GM23338 (cell line): ENCODE measurements at regions not wholly inside any gene's neighbourhood (a gene's known extent, or its start where the extent isn't known, plus 50 kb on each side); places are given as distances from the start of the nearest gene placed in this dataset.

Experiments used
- ATAC-seq: fragments of 200-7000 bp; cut with Tn5 transposase; 3 replicates; pipeline ENCODE4 v1.9.1; 2020
- DNase-seq: peaks from one replicate; pipeline ENCODE4 v3.0.0-alpha.2; 2015; ENCODE audit warnings: low spot score
- H2AFZ ChIP-seq: fragments of 200-600 bp; sonication (generic); 2 replicates; pipeline ENCODE4 v1.8.0; 2016; ENCODE audit warnings: antibody characterized with exemption, mild to moderate bottlenecking, moderate library complexity
- H3F3A ChIP-seq: fragments of 200-600 bp; sonication (generic); replicated peaks from 2 replicates; pipeline ENCODE4 v1.8.0; 2017; ENCODE audit warnings: antibody characterized with exemption, mixed run types, low read depth
- H3K27ac ChIP-seq: fragments of 200-600 bp; sonication (generic); 2 replicates; pipeline ENCODE4 v1.6.1; 2016; ENCODE audit warnings: low read depth
- H3K27me3 ChIP-seq: fragments of 200-600 bp; sonication (generic); 2 replicates; pipeline ENCODE4 v1.8.0; 2016; ENCODE audit warnings: mild to moderate bottlenecking, mixed run types, moderate library complexity; ENCODE audit not compliant: insufficient read depth
- H3K36me3 ChIP-seq: fragments of 200-600 bp; sonication (generic); 2 replicates; pipeline ENCODE4 v1.8.0; 2016; ENCODE audit warnings: mild to moderate bottlenecking; ENCODE audit not compliant: insufficient read depth
- H3K4me1 ChIP-seq: fragments of 200-600 bp; sonication (generic); 2 replicates; pipeline ENCODE4 v1.8.0; 2016; ENCODE audit warnings: mild to moderate bottlenecking, moderate library complexity; ENCODE audit not compliant: insufficient read depth
- H3K4me2 ChIP-seq: fragments of 200-600 bp; sonication (generic); 2 replicates; pipeline ENCODE4 v1.7.1; 2017; ENCODE audit warnings: mixed run types
- H3K4me3 ChIP-seq: fragments of 200-600 bp; sonication (generic); 2 replicates; pipeline ENCODE4 v1.6.1; 2016; ENCODE audit warnings: mixed run types
- H3K79me2 ChIP-seq: fragments of 200-600 bp; sonication (generic); replicated peaks from 2 replicates; pipeline ENCODE4 v1.8.0; 2017; ENCODE audit warnings: mild to moderate bottlenecking; ENCODE audit not compliant: insufficient read depth
- H3K9me2 ChIP-seq: fragments of 200-600 bp; sonication (generic); 2 replicates; pipeline ENCODE4 v1.8.0; 2017; ENCODE audit not compliant: insufficient read depth
- H4K20me1 ChIP-seq: fragments of 200-600 bp; sonication (generic); replicated peaks from 2 replicates; pipeline ENCODE4 v1.8.0; 2017; ENCODE audit warnings: mild to moderate bottlenecking; ENCODE audit not compliant: insufficient read depth
- H3K27ac Mint-ChIP-seq: 2 replicates; pipeline ENCODE4 v1.8.0; 2020; ENCODE audit warnings: inconsistent platforms, mild to moderate bottlenecking, moderate library complexity, mixed read lengths
- H3K27me3 Mint-ChIP-seq: 3 replicates; pipeline ENCODE4 v1.8.0; 2022; ENCODE audit warnings: low read depth, mild to moderate bottlenecking, moderate library complexity, mixed read lengths, inconsistent platforms; ENCODE audit not compliant: insufficient read depth, poor library complexity
- H3K36me3 Mint-ChIP-seq: 3 replicates; pipeline ENCODE4 v1.8.0; 2021; ENCODE audit warnings: low read depth, mild to moderate bottlenecking, inconsistent platforms, moderate library complexity, mixed read lengths
- H3K4me1 Mint-ChIP-seq: 3 replicates; pipeline ENCODE4 v1.8.0; 2020; ENCODE audit warnings: mild to moderate bottlenecking, inconsistent platforms, mixed read lengths
- H3K4me3 Mint-ChIP-seq: 3 replicates; pipeline ENCODE4 v1.8.0; 2021; ENCODE audit warnings: moderate library complexity, mild to moderate bottlenecking, inconsistent platforms, mixed read lengths
- H3K9me3 Mint-ChIP-seq: 3 replicates; pipeline ENCODE4 v1.8.0; 2020; ENCODE audit warnings: moderate library complexity, mild to moderate bottlenecking, inconsistent platforms, mixed read lengths
- CREB1 ChIP-seq: fragments of 250-450 bp; sonication (Bioruptor Pico); IDR thresholded peaks from 2 replicates; pipeline ENCODE4 v1.5.0; 2020; ENCODE audit warnings: low read depth, mild to moderate bottlenecking, moderate library complexity
- CTCF ChIP-seq, 2 experiments: fragments of 200-600 bp in 1 of 2; sonication (generic) in 1 of 2; conservative IDR thresholded peaks; 2 replicates each; pipeline versions ENCODE4 v1.5.1 to v1.6.1; 2016 to 2017; ENCODE audit warnings: antibody characterized with exemption in 2 of 2, low read depth in 2 of 2, mild to moderate bottlenecking in 2 of 2, moderate library complexity in 1 of 2
- ETS1 ChIP-seq: IDR thresholded peaks from 2 replicates; pipeline ENCODE4 v1.6.1; 2016; ENCODE audit warnings: antibody characterized with exemption
- EZH2 ChIP-seq: fragments of 200-600 bp; sonication (generic); IDR thresholded peaks from one replicate; pipeline ENCODE4 v1.8.0; 2017; ENCODE audit warnings: antibody characterized with exemption, mild to moderate bottlenecking, low read depth; ENCODE audit not compliant: unreplicated experiment
- EZH2phosphoT487 ChIP-seq: fragments of 200-600 bp; sonication (generic); IDR thresholded peaks from one replicate; pipeline ENCODE4 v1.8.1; 2018; ENCODE audit warnings: antibody characterized with exemption; ENCODE audit not compliant: unreplicated experiment
- JUNB ChIP-seq: IDR thresholded peaks from one replicate; pipeline ENCODE4 v1.6.1; 2016; ENCODE audit warnings: antibody characterized with exemption; ENCODE audit not compliant: unreplicated experiment
- NANOG ChIP-seq: IDR thresholded peaks from 2 replicates; pipeline ENCODE4 v1.6.1; 2016; ENCODE audit warnings: antibody characterized with exemption, borderline replicate concordance
- POLR2AphosphoS5 ChIP-seq: IDR thresholded peaks from 2 replicates; pipeline ENCODE4 v1.6.1; 2016; ENCODE audit warnings: antibody characterized with exemption, low read depth
- REST ChIP-seq: IDR thresholded peaks from one replicate; pipeline ENCODE4 v1.6.1; 2018; ENCODE audit warnings: antibody characterized with exemption; ENCODE audit not compliant: unreplicated experiment
- STAT1 ChIP-seq: IDR thresholded peaks from one replicate; pipeline ENCODE4 v1.6.1; 2016; ENCODE audit warnings: antibody characterized with exemption; ENCODE audit not compliant: unreplicated experiment
- ZNF114 ChIP-seq: fragments of 250-450 bp; sonication (Bioruptor Pico); IDR thresholded peaks from 2 replicates; pipeline ENCODE4 v1.5.0; 2020; ENCODE audit warnings: mild to moderate bottlenecking, moderate library complexity
- ZNF331 ChIP-seq: fragments of 250-450 bp; sonication (Bioruptor Pico); IDR thresholded peaks from 2 replicates; pipeline ENCODE4 v1.5.0; 2020; ENCODE audit warnings: low read depth, mild to moderate bottlenecking, moderate library complexity
- ZNF462 ChIP-seq: fragments of 250-450 bp; sonication (Bioruptor Pico); IDR thresholded peaks from 2 replicates; pipeline ENCODE4 v1.5.0; 2020; ENCODE audit warnings: mild to moderate bottlenecking, moderate library complexity

- Histone ChIP-seq H3K4me2 (no peak overlapping the region), H2AFZ (no peak overlapping the region), H3K4me1 (no peaks in the 10 kb centered on the region), H3F3A (no peaks in the 10 kb centered on the region), H3K9me2 (no peaks in the 10 kb centered on the region; the same call in 1 of the 2 replicates), H3K79me2 (no peaks in the 10 kb centered on the region), H3K36me3 (no peaks in the 10 kb centered on the region), H3K27me3 (no peaks in the 10 kb centered on the region), H3K4me3 (no peak overlapping the region), H4K20me1 (no peaks in the 10 kb centered on the region), H3K27ac (no peak overlapping the region)
- Mint-ChIP-seq H3K36me3 (no peaks in the 10 kb centered on the region), H3K27me3 (no peaks in the 10 kb centered on the region), H3K27ac (no peak overlapping the region), H3K9me3 (peaks cover 11% of the 10 kb centered on the region), H3K4me3 (no peak overlapping the region), H3K4me1 (no peaks in the 10 kb centered on the region)
- ATAC-seq, result no peak
- no peak for DNase-seq
- TF ChIP-seq EZH2phosphoT487, result no peak
- no peak for TF ChIP-seq CTCF (conservative IDR thresholded peaks at IDR 0.05; ENCODE audit: low read depth in 2 of 2)
- no peak for TF ChIP-seq REST
- no peak for TF ChIP-seq ZNF331 (CRISPR knock-in tag)
- no peak for TF ChIP-seq ZNF462 (CRISPR knock-in tag)
- TF ChIP-seq CREB1, result no peak
- TF ChIP-seq NANOG, result no peak
- no peak for TF ChIP-seq JUNB
- TF ChIP-seq ZNF114 (CRISPR knock-in tag), result no peak
- no peak for TF ChIP-seq POLR2AphosphoS5
- TF ChIP-seq STAT1, result no peak
- no peak for TF ChIP-seq ETS1
- TF ChIP-seq EZH2, result no peak
Measured at GRCh38 chr4:36863601-36864000, 380.9 kb upstream of the NWD2 start.
